Adipocyte (in vitro differentiated cells): ENCODE measurements at regions not wholly inside any gene's neighbourhood (a gene's known extent, or its start where the extent isn't known, plus 50 kb on each side); places are given as distances from the start of the nearest gene placed in this dataset.

ENCODE experiments used
- DNase-seq: peaks from one replicate; pipeline ENCODE4 v3.0.0-alpha.2; 2015; ENCODE audit warnings: low read depth
- H3K27me3 ChIP-seq: replicated peaks from 2 replicates; pipeline ENCODE4 v1.7.0; 2013; ENCODE audit warnings: mild to moderate bottlenecking, low read length, moderate library complexity; ENCODE audit not compliant: control insufficient read depth, insufficient read depth
- H3K36me3 ChIP-seq: 2 replicates; pipeline ENCODE4 v1.7.0; 2013; ENCODE audit warnings: low read length, mild to moderate bottlenecking, moderate library complexity; ENCODE audit not compliant: control insufficient read depth, insufficient read depth, severe bottlenecking
- H3K4me1 ChIP-seq: 2 replicates; pipeline ENCODE4 v1.7.0; 2013; ENCODE audit warnings: mild to moderate bottlenecking, low read length, moderate library complexity; ENCODE audit not compliant: control insufficient read depth, insufficient read depth
- H3K4me3 ChIP-seq: 2 replicates; pipeline ENCODE4 v1.7.0; 2013; ENCODE audit warnings: mild to moderate bottlenecking, low read length, moderate library complexity
- H3K9ac ChIP-seq: 2 replicates; pipeline ENCODE4 v1.7.0; 2013; ENCODE audit warnings: mild to moderate bottlenecking, low read length, moderate library complexity
- H3K9me3 ChIP-seq: 2 replicates; pipeline ENCODE4 v1.7.0; 2013; ENCODE audit warnings: mild to moderate bottlenecking, low read length, moderate library complexity; ENCODE audit not compliant: control insufficient read depth

- no peaks in the 10 kb centered on the region for H3K9me3 ChIP-seq
- H3K4me3 ChIP-seq = no peak overlapping the region
- DNase-seq = no peak
- peaks cover 9% of the 10 kb centered on the region for H3K4me1 ChIP-seq
- H3K27me3 ChIP-seq = no peaks in the 10 kb centered on the region
- no peak overlapping the region for H3K9ac ChIP-seq
- H3K36me3 ChIP-seq = no peaks in the 10 kb centered on the region
Measured at GRCh38 chr2:216286616-216287231, 85.6 kb downstream of the MARCHF4 start.

- no peak for DNase-seq
- Histone ChIP-seq H3K4me3 (no peak overlapping the region), H3K9ac (no peak overlapping the region), H3K27me3 (no peaks in the 10 kb centered on the region), H3K36me3 (no peaks in the 10 kb centered on the region), H3K9me3 (no peaks in the 10 kb centered on the region), H3K4me1 (peaks cover 9% of the 10 kb centered on the region)
Measured at GRCh38 chr2:216285701-216286100, 86.6 kb downstream of the MARCHF4 start.

- Histone ChIP-seq H3K9ac (no peak overlapping the region), H3K36me3 (no peaks in the 10 kb centered on the region), H3K4me1 (peaks cover 12% of the 10 kb centered on the region), H3K9me3 (no peaks in the 10 kb centered on the region), H3K27me3 (no peaks in the 10 kb centered on the region), H3K4me3 (no peak overlapping the region)
- no peak for DNase-seq
Measured at GRCh38 chr2:216284708-216285107, 87.6 kb downstream of the MARCHF4 start.

- Histone ChIP-seq H3K9ac (no peak overlapping the region), H3K4me1 (peaks cover 23% of the 10 kb centered on the region), H3K36me3 (no peaks in the 10 kb centered on the region), H3K4me3 (no peak overlapping the region), H3K27me3 (no peaks in the 10 kb centered on the region), H3K9me3 (no peaks in the 10 kb centered on the region)
- no peak for DNase-seq
Measured at GRCh38 chr2:216283038-216283900, 89.0 kb downstream of the MARCHF4 start.

GRCh38 chr2:216281876-216282275, 90.4 kb downstream of the MARCHF4 start:
- no peaks in the 10 kb centered on the region for H3K36me3 ChIP-seq
- no peaks in the 10 kb centered on the region for H3K9me3 ChIP-seq
- DNase-seq = no peak
- H3K4me1 ChIP-seq = peaks cover 18% of the 10 kb centered on the region
- no peak overlapping the region for H3K4me3 ChIP-seq
- H3K27me3 ChIP-seq = no peaks in the 10 kb centered on the region
- no peak overlapping the region for H3K9ac ChIP-seq

GRCh38 chr2:216281316-216281715, 91.0 kb downstream of the MARCHF4 start:
- no peak overlapping the region for H3K4me3 ChIP-seq
- no peak overlapping the region for H3K9ac ChIP-seq
- no peaks in the 10 kb centered on the region for H3K27me3 ChIP-seq
- H3K4me1 ChIP-seq = peaks cover 14% of the 10 kb centered on the region
- DNase-seq = no peak
- no peaks in the 10 kb centered on the region for H3K36me3 ChIP-seq
- no peaks in the 10 kb centered on the region for H3K9me3 ChIP-seq

GRCh38 chr2:216279459-216279858, 92.8 kb downstream of the MARCHF4 start:
- Histone ChIP-seq H3K4me3 (peak overlapping the region; percentile 25), H3K4me1 (peaks cover 23% of the 10 kb centered on the region), H3K9me3 (no peaks in the 10 kb centered on the region), H3K27me3 (no peaks in the 10 kb centered on the region), H3K36me3 (no peaks in the 10 kb centered on the region), H3K9ac (peak overlapping the region; percentile 53)
- peak; percentile 64 for DNase-seq

- Histone ChIP-seq H3K9me3 (no peaks in the 10 kb centered on the region), H3K36me3 (no peaks in the 10 kb centered on the region), H3K4me3 (peak overlapping the region; percentile 25), H3K4me1 (peaks cover 27% of the 10 kb centered on the region), H3K9ac (peak overlapping the region; percentile 53), H3K27me3 (no peaks in the 10 kb centered on the region)
- no peak for DNase-seq
Measured at GRCh38 chr2:216279031-216279430, 93.3 kb downstream of the MARCHF4 start.

GRCh38 chr2:216275890-216276289, 96.4 kb downstream of the MARCHF4 start:
- no peak overlapping the region for H3K9ac ChIP-seq
- DNase-seq = no peak
- H3K9me3 ChIP-seq = no peaks in the 10 kb centered on the region
- H3K27me3 ChIP-seq = no peaks in the 10 kb centered on the region
- no peak overlapping the region for H3K4me3 ChIP-seq
- no peaks in the 10 kb centered on the region for H3K36me3 ChIP-seq
- H3K4me1 ChIP-seq = peaks cover 31% of the 10 kb centered on the region

GRCh38 chr2:216274194-216274840, 98.0 kb downstream of the MARCHF4 start:
- Histone ChIP-seq H3K4me3 (no peak overlapping the region), H3K36me3 (no peaks in the 10 kb centered on the region), H3K4me1 (peaks cover 25% of the 10 kb centered on the region), H3K9me3 (no peaks in the 10 kb centered on the region), H3K27me3 (no peaks in the 10 kb centered on the region), H3K9ac (peak overlapping the region; percentile 14)
- DNase-seq = peak; percentile 8

- Histone ChIP-seq H3K4me3 (no peak overlapping the region), H3K4me1 (no peaks in the 10 kb centered on the region), H3K9me3 (no peaks in the 10 kb centered on the region), H3K36me3 (no peaks in the 10 kb centered on the region), H3K9ac (no peak overlapping the region), H3K27me3 (no peaks in the 10 kb centered on the region)
- no peak for DNase-seq
Measured at GRCh38 chr2:216261042-216261537, 111.2 kb downstream of the MARCHF4 start.
